ENCODE measurements at regions not wholly inside any gene's neighbourhood (a gene's known extent, or its start where the extent isn't known, plus 50 kb on each side); places are given as distances from the start of the nearest gene placed in this dataset.

DNA sequence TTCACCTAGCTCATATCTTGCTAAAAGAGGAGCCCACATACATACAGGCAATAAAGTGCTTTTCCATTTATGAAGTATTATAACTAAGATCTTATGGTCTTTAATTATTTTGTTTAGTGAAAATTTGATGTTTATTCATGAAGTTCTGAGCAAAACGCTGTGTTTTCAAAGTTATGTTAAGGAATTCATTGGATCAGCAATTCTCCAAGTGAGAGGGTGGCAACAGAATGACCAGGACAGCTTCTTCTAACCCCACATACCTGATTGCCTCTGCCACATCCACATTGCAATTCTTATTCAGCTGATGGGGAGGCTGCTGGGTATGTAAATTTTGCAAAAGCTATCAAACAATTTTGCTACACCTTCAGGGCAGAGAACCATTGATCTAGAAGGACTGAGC, 116.8 kb downstream of the OGFRL1 start:
- Histone ChIP-seq H3K4me2 (ENCODE audit: low read length) (no peak overlapping the region), H2BK120ac (ENCODE audit: insufficient read depth, low read length, poor library complexity) (no peak overlapping the region), H4K91ac (ENCODE audit: low read depth, low read length) (no peak overlapping the region), H3K79me1 (ENCODE audit: low read length) (no peaks in the 10 kb centered on the region), H3K9ac (ENCODE audit: low read length) (no peak overlapping the region), H4K8ac (ENCODE audit: low read depth, low read length) (no peak overlapping the region), H3K9me3 (ENCODE audit: insufficient read depth, low read depth, low read length) (no peaks in the 10 kb centered on the region), H2AFZ (ENCODE audit: insufficient read depth, low read length, poor library complexity) (no peak overlapping the region), H3K27ac (ENCODE audit: low read depth, low read length) (no peak overlapping the region), H3K18ac (ENCODE audit: low read length) (no peak overlapping the region), H2BK12ac (ENCODE audit: low read length) (no peak overlapping the region), H3K27me3 (ENCODE audit: insufficient read depth, low read length) (no peaks in the 10 kb centered on the region), H3K36me3 (ENCODE audit: control insufficient read depth in 1 of 2, insufficient read depth in 2 of 2, low read length in 2 of 2) (peaks cover 3 to 7% of the 10 kb centered on the region in 2 experiments), H2BK5ac (ENCODE audit: low read depth, low read length, poor library complexity) (peak overlapping the region; percentile 56), H3K4ac (ENCODE audit: low read depth, low read length) (no peak overlapping the region), H2AK5ac (ENCODE audit: low read length) (no peak overlapping the region), H3K23ac (ENCODE audit: low read length) (no peak overlapping the region), H3K79me2 (ENCODE audit: control insufficient read depth, insufficient read depth, low read length, poor library complexity) (no peaks in the 10 kb centered on the region), H3K14ac (ENCODE audit: low read length) (no peak overlapping the region), H3K4me1 (ENCODE audit: control insufficient read depth in 1 of 2, insufficient read depth in 2 of 2, low read length in 2 of 2) (peaks cover 6 to 8% of the 10 kb centered on the region in 2 experiments), H4K12ac (ENCODE audit: low read depth, low read length) (no peak overlapping the region), H3K4me3 (ENCODE audit: low read depth, low read length) (no peak overlapping the region)
- WGBS (ENCODE audit: extremely low coverage, insufficient coverage, insufficient read length), result no CpG with 5 or more reads among the region's 1 CpG
- DNase-seq, result no peak

DNA sequence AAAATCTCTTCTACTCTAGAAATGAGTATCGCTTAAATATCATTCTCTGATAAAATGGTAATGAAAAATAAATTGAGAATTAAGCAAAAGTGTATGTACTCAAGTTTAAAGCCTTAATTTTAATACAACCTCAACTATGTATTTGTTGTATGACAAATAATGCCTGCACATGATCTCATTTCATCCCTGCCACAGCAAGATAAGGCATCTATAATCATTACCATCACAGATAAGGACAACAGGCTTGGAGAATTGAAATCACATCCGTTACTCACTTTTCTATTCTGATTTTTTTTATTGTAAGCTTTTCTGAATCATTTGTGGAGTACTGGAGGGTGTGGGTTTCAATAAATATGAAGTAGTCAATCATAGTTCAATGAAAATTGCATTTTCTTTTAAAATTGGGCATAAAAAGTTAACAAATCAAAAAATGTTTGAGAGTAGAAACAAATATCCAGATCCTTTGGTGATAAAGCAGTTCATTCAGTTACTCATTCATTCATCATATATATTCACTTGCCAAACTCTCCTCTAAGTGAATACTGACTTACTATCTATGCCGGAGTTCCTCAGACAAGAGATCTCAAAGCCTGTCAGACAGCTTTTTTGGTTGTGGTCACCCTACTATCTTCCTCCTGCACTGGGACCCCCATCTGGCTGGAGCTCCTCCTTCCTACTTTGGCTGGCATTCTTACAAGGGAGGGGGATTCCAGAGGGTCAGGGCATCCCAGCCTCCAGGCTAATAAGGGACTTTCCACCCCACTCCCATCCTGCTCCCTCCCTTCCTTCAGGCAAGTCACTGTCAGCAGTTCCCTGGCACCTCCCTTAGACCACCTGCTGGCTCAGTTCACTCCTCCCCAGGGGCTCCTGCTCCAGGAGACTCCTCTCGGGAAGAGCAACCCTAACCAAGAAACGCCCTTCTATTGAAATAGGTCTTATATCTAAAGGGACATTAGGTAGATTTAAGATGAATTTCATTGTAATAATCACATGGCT, 118.6 kb downstream of the OGFRL1 start:
- WGBS (ENCODE audit: extremely low coverage, insufficient coverage, insufficient read length), result no CpG with 5 or more reads among the region's 5 CpGs
- Histone ChIP-seq H3K9ac (ENCODE audit: low read length) (no peak overlapping the region), H2BK120ac (ENCODE audit: insufficient read depth, low read length, poor library complexity) (no peak overlapping the region), H3K27ac (ENCODE audit: low read depth, low read length) (no peak overlapping the region), H3K4me1 (ENCODE audit: control insufficient read depth in 1 of 2, insufficient read depth in 2 of 2, low read length in 2 of 2) (peaks cover 4 to 8% of the 10 kb centered on the region in 2 experiments), H3K14ac (ENCODE audit: low read length) (no peak overlapping the region), H3K23ac (ENCODE audit: low read length) (no peak overlapping the region), H3K18ac (ENCODE audit: low read length) (no peak overlapping the region), H3K4me2 (ENCODE audit: low read length) (no peak overlapping the region), H2AK5ac (ENCODE audit: low read length) (no peak overlapping the region), H3K79me2 (ENCODE audit: control insufficient read depth, insufficient read depth, low read length, poor library complexity) (no peaks in the 10 kb centered on the region), H2AFZ (ENCODE audit: insufficient read depth, low read length, poor library complexity) (no peak overlapping the region), H4K8ac (ENCODE audit: low read depth, low read length) (no peak overlapping the region), H3K4me3 (ENCODE audit: low read depth, low read length) (no peak overlapping the region), H3K79me1 (ENCODE audit: low read length) (no peaks in the 10 kb centered on the region), H2BK5ac (ENCODE audit: low read depth, low read length, poor library complexity) (no peak overlapping the region), H3K27me3 (ENCODE audit: insufficient read depth, low read length) (no peaks in the 10 kb centered on the region), H4K91ac (ENCODE audit: low read depth, low read length) (no peak overlapping the region), H2BK12ac (ENCODE audit: low read length) (peak overlapping the region; percentile 64), H3K36me3 (ENCODE audit: control insufficient read depth in 1 of 2, insufficient read depth in 2 of 2, low read length in 2 of 2) (peaks cover 5 to 10% of the 10 kb centered on the region in 2 experiments), H3K4ac (ENCODE audit: low read depth, low read length) (no peak overlapping the region), H4K12ac (ENCODE audit: low read depth, low read length) (no peak overlapping the region), H3K9me3 (ENCODE audit: insufficient read depth, low read depth, low read length) (no peaks in the 10 kb centered on the region)
- DNase-seq, result peak in 1 of 2 donors; percentile 13

DNA sequence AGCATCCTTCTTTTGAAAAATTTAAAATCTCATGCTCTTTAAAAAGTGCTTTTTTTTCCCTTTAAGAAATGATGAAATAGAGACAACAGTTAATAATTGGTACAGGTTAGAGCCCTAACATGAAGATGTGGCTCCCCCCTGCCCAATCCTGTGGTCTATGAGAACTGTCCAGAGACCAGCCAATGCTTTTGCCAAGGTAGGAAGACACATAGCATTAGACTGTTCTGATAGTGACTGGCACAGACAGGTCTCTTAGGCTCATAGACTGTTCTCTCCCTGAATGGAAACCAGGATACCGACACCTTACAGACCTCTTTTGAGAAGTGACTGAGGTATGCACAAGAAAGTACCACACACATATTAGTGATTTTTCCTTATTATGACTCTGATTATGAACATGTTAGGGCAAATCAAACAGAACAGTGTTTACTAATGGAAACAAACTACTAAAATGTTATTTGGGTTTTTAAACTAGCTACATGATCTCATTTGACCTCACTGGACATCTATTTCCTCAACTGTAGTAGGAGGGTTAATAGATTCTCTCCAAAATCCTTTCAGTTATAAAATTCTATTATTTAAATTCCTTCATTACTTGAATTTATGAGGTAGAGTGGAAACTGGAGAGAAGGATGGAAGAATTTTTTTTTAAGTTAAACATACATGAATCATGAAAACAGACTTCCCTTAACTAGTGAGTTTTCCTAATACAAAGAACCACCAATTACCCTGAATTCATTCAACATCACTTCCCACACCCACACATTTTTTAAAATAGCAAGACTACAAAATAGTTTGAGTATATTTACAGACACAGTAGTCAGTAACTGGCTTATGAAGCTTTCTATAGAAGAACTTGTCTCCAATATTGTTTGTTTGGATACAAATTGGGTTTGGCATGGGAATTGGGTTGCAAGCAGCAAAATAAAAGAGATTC, 120.4 kb downstream of the OGFRL1 start:
- H3K79me1 ChIP-seq (ENCODE audit: low read length), result no peaks in the 10 kb centered on the region
- peaks cover 4 to 6% of the 10 kb centered on the region in 2 experiments for H3K4me1 ChIP-seq (ENCODE audit: control insufficient read depth in 1 of 2, insufficient read depth in 2 of 2, low read length in 2 of 2)
- H4K91ac ChIP-seq (ENCODE audit: low read depth, low read length), result no peak overlapping the region
- DNase-seq, result no peak
- H3K9ac ChIP-seq (ENCODE audit: low read length), result no peak overlapping the region
- no peak overlapping the region for H3K4me2 ChIP-seq (ENCODE audit: low read length)
- H3K27ac ChIP-seq (ENCODE audit: low read depth, low read length), result no peak overlapping the region
- H3K18ac ChIP-seq (ENCODE audit: low read length), result no peak overlapping the region
- H3K14ac ChIP-seq (ENCODE audit: low read length), result no peak overlapping the region
- H4K8ac ChIP-seq (ENCODE audit: low read depth, low read length), result no peak overlapping the region
- no peaks in the 10 kb centered on the region for H3K9me3 ChIP-seq (ENCODE audit: insufficient read depth, low read depth, low read length)
- no peaks in the 10 kb centered on the region for H3K79me2 ChIP-seq (ENCODE audit: control insufficient read depth, insufficient read depth, low read length, poor library complexity)
- no peak overlapping the region for H2BK12ac ChIP-seq (ENCODE audit: low read length)
- H3K27me3 ChIP-seq (ENCODE audit: insufficient read depth, low read length), result no peaks in the 10 kb centered on the region
- H2BK5ac ChIP-seq (ENCODE audit: low read depth, low read length, poor library complexity), result no peak overlapping the region
- no peak overlapping the region for H3K4ac ChIP-seq (ENCODE audit: low read depth, low read length)
- H2BK120ac ChIP-seq (ENCODE audit: insufficient read depth, low read length, poor library complexity), result no peak overlapping the region
- no peak overlapping the region for H2AK5ac ChIP-seq (ENCODE audit: low read length)
- no CpG with 5 or more reads among the region's 1 CpG for WGBS (ENCODE audit: extremely low coverage, insufficient coverage, insufficient read length)
- H3K36me3 ChIP-seq (ENCODE audit: control insufficient read depth in 1 of 2, insufficient read depth in 2 of 2, low read length in 2 of 2), result peaks cover 5 to 10% of the 10 kb centered on the region in 2 experiments
- H3K23ac ChIP-seq (ENCODE audit: low read length), result no peak overlapping the region
- no peak overlapping the region for H4K12ac ChIP-seq (ENCODE audit: low read depth, low read length)
- H2AFZ ChIP-seq (ENCODE audit: insufficient read depth, low read length, poor library complexity), result no peak overlapping the region
- H3K4me3 ChIP-seq (ENCODE audit: low read depth, low read length), result no peak overlapping the region

DNA sequence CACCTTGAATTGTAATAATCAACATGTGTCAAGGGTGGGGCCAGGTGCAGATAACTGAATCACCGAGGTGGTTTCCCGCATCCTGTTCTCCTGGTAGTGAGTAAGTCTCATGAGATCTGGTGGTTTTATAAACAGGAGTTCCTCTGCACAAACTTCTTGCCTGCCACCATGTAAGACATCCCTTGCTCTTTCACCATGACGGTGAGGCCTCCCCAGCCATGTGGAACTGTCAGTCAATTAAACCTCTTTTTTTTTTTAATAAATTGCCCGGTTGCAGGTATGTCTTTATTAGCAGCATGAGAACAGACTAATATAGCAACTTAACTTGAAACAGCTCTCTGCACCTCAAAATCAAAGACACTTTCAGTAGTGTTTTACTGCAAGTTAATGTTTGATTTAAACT, 121.6 kb downstream of the OGFRL1 start:
- Histone ChIP-seq H3K27ac (ENCODE audit: low read depth, low read length) (no peak overlapping the region), H3K4ac (ENCODE audit: low read depth, low read length) (no peak overlapping the region), H3K18ac (ENCODE audit: low read length) (no peak overlapping the region), H2BK5ac (ENCODE audit: low read depth, low read length, poor library complexity) (no peak overlapping the region), H3K79me2 (ENCODE audit: control insufficient read depth, insufficient read depth, low read length, poor library complexity) (no peaks in the 10 kb centered on the region), H4K12ac (ENCODE audit: low read depth, low read length) (no peak overlapping the region), H3K9me3 (ENCODE audit: insufficient read depth, low read depth, low read length) (no peaks in the 10 kb centered on the region), H3K36me3 (ENCODE audit: control insufficient read depth in 1 of 2, insufficient read depth in 2 of 2, low read length in 2 of 2) (peaks cover 5 to 12% of the 10 kb centered on the region in 2 experiments), H2BK120ac (ENCODE audit: insufficient read depth, low read length, poor library complexity) (no peak overlapping the region), H3K4me1 (ENCODE audit: control insufficient read depth in 1 of 2, insufficient read depth in 2 of 2, low read length in 2 of 2) (peaks cover 4 to 6% of the 10 kb centered on the region in 2 experiments), H4K8ac (ENCODE audit: low read depth, low read length) (no peak overlapping the region), H4K91ac (ENCODE audit: low read depth, low read length) (no peak overlapping the region), H3K27me3 (ENCODE audit: insufficient read depth, low read length) (no peaks in the 10 kb centered on the region), H3K9ac (ENCODE audit: low read length) (no peak overlapping the region), H3K14ac (ENCODE audit: low read length) (no peak overlapping the region), H3K4me3 (ENCODE audit: low read depth, low read length) (no peak overlapping the region), H2BK12ac (ENCODE audit: low read length) (no peak overlapping the region), H2AFZ (ENCODE audit: insufficient read depth, low read length, poor library complexity) (no peak overlapping the region), H3K4me2 (ENCODE audit: low read length) (no peak overlapping the region), H3K23ac (ENCODE audit: low read length) (no peak overlapping the region), H2AK5ac (ENCODE audit: low read length) (no peak overlapping the region), H3K79me1 (ENCODE audit: low read length) (no peaks in the 10 kb centered on the region)
- WGBS (ENCODE audit: extremely low coverage, insufficient coverage, insufficient read length), result no CpG with 5 or more reads among the region's 4 CpGs
- DNase-seq, result peak; percentile 21 to 48
